ENCODE measurements at regions not wholly inside any gene's neighbourhood (a gene's known extent, or its start where the extent isn't known, plus 50 kb on each side); places are given as distances from the start of the nearest gene placed in this dataset.

GRCh38 chr5:109597893-109598292 is 91.8 kb upstream of the MAN2A1 start:
- TF ChIP-seq EZH2 (IDR thresholded peaks at IDR 0.05), result no peak
- no peak for TF ChIP-seq FOSL1 (IDR thresholded peaks at IDR 0.05; ENCODE audit: low read depth)
- TF ChIP-seq POLR2AphosphoS5 (IDR thresholded peaks at IDR 0.05; ENCODE audit: low read depth, low read length), result no peak
- TF ChIP-seq CTCF (IDR thresholded peaks at IDR 0.05 in 2 of 3, conservative IDR thresholded peaks at IDR 0.05 in 1 of 3; ENCODE audit: borderline replicate concordance in 1 of 3, insufficient read depth in 1 of 3, low read depth in 2 of 3, low read length in 2 of 3), result no peak
- no peak for TF ChIP-seq CEBPB (IDR thresholded peaks at IDR 0.05; ENCODE audit: low read depth)
- TF ChIP-seq TCF7L2 (IDR thresholded peaks at IDR 0.05; ENCODE audit: borderline replicate concordance, extremely low read depth, insufficient read depth, insufficient read length), result no peak
- no peak for TF ChIP-seq MAX (IDR thresholded peaks at IDR 0.05)
- no peak for TF ChIP-seq YY1 (IDR thresholded peaks at IDR 0.05; ENCODE audit: extremely low read depth, insufficient replicate concordance, low read depth, low read length)
- no peak for TF ChIP-seq ATF3 (IDR thresholded peaks at IDR 0.05)
- no peak for TF ChIP-seq EZH2phosphoT487 (IDR thresholded peaks at IDR 0.05; ENCODE audit: borderline replicate concordance)
- TF ChIP-seq ZBTB33 (IDR thresholded peaks at IDR 0.05; ENCODE audit: extremely low read depth, insufficient replicate concordance, low read length), result no peak
- TF ChIP-seq RAD21 (IDR thresholded peaks at IDR 0.05; ENCODE audit: low read depth), result no peak
- TF ChIP-seq JUND (IDR thresholded peaks at IDR 0.05), result no peak
- TF ChIP-seq ZNF274 (IDR thresholded peaks at IDR 0.05; ENCODE audit: low read depth, low read length), result no peak

All from HCT116 (cell line).